Smooth muscle cell (in vitro differentiated cells): ENCODE measurements at regions not wholly inside any gene's neighbourhood (a gene's known extent, or its start where the extent isn't known, plus 50 kb on each side); places are given as distances from the start of the nearest gene placed in this dataset.

Experiments used
- DNase-seq: peaks from one replicate; lab custom pipeline; 2025; ENCODE audit not compliant: unreplicated experiment; lab: John Stamatoyannopoulos, UW
- H2AFZ ChIP-seq: fragments of 200-600 bp; sonication (generic); 2 replicates; pipeline ENCODE4 v1.6.0; 2016; ENCODE audit warnings: antibody characterized with exemption, low read depth, mild to moderate bottlenecking
- H3F3A ChIP-seq: fragments of 200-600 bp; sonication (generic); 2 replicates; pipeline ENCODE4 v1.6.0; 2017; ENCODE audit warnings: antibody characterized with exemption, low read depth
- H3K27ac ChIP-seq: fragments of 200-600 bp; sonication (generic); 2 replicates; pipeline ENCODE4 v1.5.1; 2016; ENCODE audit warnings: low read depth, mild to moderate bottlenecking
- H3K27me3 ChIP-seq: fragments of 200-600 bp; sonication (generic); 2 replicates; pipeline ENCODE4 v1.6.1; 2016; ENCODE audit warnings: low read depth, mild to moderate bottlenecking
- H3K36me3 ChIP-seq: fragments of 200-600 bp; sonication (generic); 2 replicates; pipeline ENCODE4 v1.5.1; 2016; ENCODE audit warnings: low read depth
- H3K4me1 ChIP-seq: fragments of 200-600 bp; sonication (generic); 2 replicates; pipeline ENCODE4 v1.5.1; 2016; ENCODE audit warnings: low read depth
- H3K4me2 ChIP-seq: fragments of 200-600 bp; sonication (generic); 2 replicates; pipeline ENCODE4 v1.6.0; 2016; ENCODE audit warnings: mild to moderate bottlenecking
- H3K4me3 ChIP-seq: fragments of 200-600 bp; sonication (generic); 2 replicates; pipeline ENCODE4 v1.5.1; 2016; ENCODE audit warnings: mild to moderate bottlenecking
- H3K79me2 ChIP-seq: fragments of 200-600 bp; sonication (generic); 2 replicates; pipeline ENCODE4 v1.6.0; 2016; ENCODE audit warnings: low read depth, mild to moderate bottlenecking
- H3K9ac ChIP-seq: fragments of 200-600 bp; sonication (generic); 2 replicates; pipeline ENCODE4 v1.6.0; 2016; ENCODE audit warnings: low read depth
- H3K9me3 ChIP-seq: fragments of 200-600 bp; sonication (generic); replicated peaks from 2 replicates; pipeline ENCODE4 v1.5.1; 2016; ENCODE audit warnings: low read depth
- H4K20me1 ChIP-seq: fragments of 200-600 bp; sonication (generic); 2 replicates; pipeline ENCODE4 v1.6.0; 2016; ENCODE audit warnings: low read depth
- WGBS: methylation state at CpG from one replicate; pipeline ENCODE4 v1.1.7; 2016; ENCODE audit warnings: low lambda C conversion rate; 5-methylcytosine and 5-hydroxymethylcytosine counted together
- TF ChIP-seq, protein P1 (sequence below): fragments of 200-600 bp; sonication (generic); IDR thresholded peaks from 2 replicates; pipeline ENCODE4 v1.5.1; 2017; ENCODE audit warnings: borderline replicate concordance, mild to moderate bottlenecking, antibody characterized with exemption; ENCODE audit not compliant: insufficient read depth, poor library complexity, severe bottlenecking

GRCh38 chr4:114263233-114263632, 283.8 kb upstream of the ARSJ start:
- WGBS, result 51% methylated on average over 2 of the region's 2 CpGs
- H3K9me3 ChIP-seq, result no peaks in the 10 kb centered on the region
- no peaks in the 10 kb centered on the region for H3F3A ChIP-seq
- no peaks in the 10 kb centered on the region for H3K79me2 ChIP-seq
- TF ChIP-seq, protein P1, sequence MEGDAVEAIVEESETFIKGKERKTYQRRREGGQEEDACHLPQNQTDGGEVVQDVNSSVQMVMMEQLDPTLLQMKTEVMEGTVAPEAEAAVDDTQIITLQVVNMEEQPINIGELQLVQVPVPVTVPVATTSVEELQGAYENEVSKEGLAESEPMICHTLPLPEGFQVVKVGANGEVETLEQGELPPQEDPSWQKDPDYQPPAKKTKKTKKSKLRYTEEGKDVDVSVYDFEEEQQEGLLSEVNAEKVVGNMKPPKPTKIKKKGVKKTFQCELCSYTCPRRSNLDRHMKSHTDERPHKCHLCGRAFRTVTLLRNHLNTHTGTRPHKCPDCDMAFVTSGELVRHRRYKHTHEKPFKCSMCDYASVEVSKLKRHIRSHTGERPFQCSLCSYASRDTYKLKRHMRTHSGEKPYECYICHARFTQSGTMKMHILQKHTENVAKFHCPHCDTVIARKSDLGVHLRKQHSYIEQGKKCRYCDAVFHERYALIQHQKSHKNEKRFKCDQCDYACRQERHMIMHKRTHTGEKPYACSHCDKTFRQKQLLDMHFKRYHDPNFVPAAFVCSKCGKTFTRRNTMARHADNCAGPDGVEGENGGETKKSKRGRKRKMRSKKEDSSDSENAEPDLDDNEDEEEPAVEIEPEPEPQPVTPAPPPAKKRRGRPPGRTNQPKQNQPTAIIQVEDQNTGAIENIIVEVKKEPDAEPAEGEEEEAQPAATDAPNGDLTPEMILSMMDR, result no peak
- no peaks in the 10 kb centered on the region for H3K36me3 ChIP-seq
- no peak overlapping the region for H3K9ac ChIP-seq
- H3K27ac ChIP-seq, result no peak overlapping the region
- H3K4me3 ChIP-seq, result no peak overlapping the region
- no peak overlapping the region for H3K4me2 ChIP-seq
- no peaks in the 10 kb centered on the region for H3K4me1 ChIP-seq
- no peaks in the 10 kb centered on the region for H3K27me3 ChIP-seq
- H4K20me1 ChIP-seq, result no peaks in the 10 kb centered on the region
- DNase-seq, result no peak
- no peak overlapping the region for H2AFZ ChIP-seq

- DNase-seq, result no peak
- no peaks in the 10 kb centered on the region for H3K79me2 ChIP-seq
- H3K4me2 ChIP-seq, result no peak overlapping the region
- TF ChIP-seq, protein P1, result no peak
- H3K27ac ChIP-seq, result no peak overlapping the region
- no peak overlapping the region for H3K9ac ChIP-seq
- H3K36me3 ChIP-seq, result no peaks in the 10 kb centered on the region
- WGBS, result 82% methylated on average over 1 of the region's 1 CpG
- H3K4me1 ChIP-seq, result no peaks in the 10 kb centered on the region
- no peak overlapping the region for H2AFZ ChIP-seq
- H3K9me3 ChIP-seq, result no peaks in the 10 kb centered on the region
- no peaks in the 10 kb centered on the region for H4K20me1 ChIP-seq
- no peaks in the 10 kb centered on the region for H3K27me3 ChIP-seq
- H3F3A ChIP-seq, result no peaks in the 10 kb centered on the region
- H3K4me3 ChIP-seq, result no peak overlapping the region
Observed at GRCh38 chr4:114264452-114264851, 285.0 kb upstream of the ARSJ start.

DNA sequence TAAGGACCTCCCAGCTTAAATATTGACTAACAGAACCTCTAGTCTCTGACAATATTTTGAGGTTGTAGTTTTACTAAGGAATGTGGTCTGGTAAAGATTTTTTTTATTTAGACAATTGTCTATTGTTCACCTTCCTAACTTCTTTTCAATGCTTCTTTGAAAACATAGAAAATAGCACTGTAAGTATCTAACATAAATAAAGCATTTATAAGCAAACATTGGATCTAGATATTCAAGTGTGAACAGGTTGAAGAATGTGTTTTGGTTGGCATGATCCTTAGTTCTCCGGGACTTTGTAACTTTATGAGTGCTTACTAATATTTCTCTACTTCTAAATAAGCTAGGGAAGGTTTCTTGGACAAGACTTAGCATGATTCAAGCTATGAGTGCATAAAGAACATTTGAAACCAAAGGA, 285.4 kb upstream of the ARSJ start:
- no peaks in the 10 kb centered on the region for H3K27me3 ChIP-seq
- TF ChIP-seq, protein P1, result no peak
- no peak overlapping the region for H3K27ac ChIP-seq
- WGBS, result 67% methylated on average over 1 of the region's 1 CpG
- H2AFZ ChIP-seq, result no peak overlapping the region
- no peaks in the 10 kb centered on the region for H3K4me1 ChIP-seq
- no peaks in the 10 kb centered on the region for H3K9me3 ChIP-seq
- H3K36me3 ChIP-seq, result no peaks in the 10 kb centered on the region
- H4K20me1 ChIP-seq, result no peaks in the 10 kb centered on the region
- H3K79me2 ChIP-seq, result no peaks in the 10 kb centered on the region
- DNase-seq, result no peak
- H3K9ac ChIP-seq, result no peak overlapping the region
- no peaks in the 10 kb centered on the region for H3F3A ChIP-seq
- H3K4me3 ChIP-seq, result no peak overlapping the region
- no peak overlapping the region for H3K4me2 ChIP-seq

- H3K27me3 ChIP-seq, result no peaks in the 10 kb centered on the region
- H3K4me2 ChIP-seq, result no peak overlapping the region
- H3K4me3 ChIP-seq, result no peak overlapping the region
- H3K79me2 ChIP-seq, result no peaks in the 10 kb centered on the region
- WGBS, result 86% methylated on average over 3 of the region's 3 CpGs
- H2AFZ ChIP-seq, result no peak overlapping the region
- H3K27ac ChIP-seq, result no peak overlapping the region
- H3K9ac ChIP-seq, result no peak overlapping the region
- no peaks in the 10 kb centered on the region for H4K20me1 ChIP-seq
- no peaks in the 10 kb centered on the region for H3F3A ChIP-seq
- no peaks in the 10 kb centered on the region for H3K36me3 ChIP-seq
- no peak for DNase-seq
- H3K4me1 ChIP-seq, result no peaks in the 10 kb centered on the region
- H3K9me3 ChIP-seq, result no peaks in the 10 kb centered on the region
- TF ChIP-seq, protein P1, result no peak
Observed at GRCh38 chr4:114265342-114265741, 285.9 kb upstream of the ARSJ start.
